H1 (cell line): ENCODE measurements at regions not wholly inside any gene's neighbourhood (a gene's known extent, or its start where the extent isn't known, plus 50 kb on each side); places are given as distances from the start of the nearest gene placed in this dataset.

ENCODE experiments used
- CTCF ChIA-PET: fragments of 300-600 bp; sonication (Branson Sonifier 250); formaldehyde crosslinking; loops from one replicate; lab custom pipeline; 2021; ENCODE audit not compliant: partially characterized antibody; lab: Charles Lee
- POLR2A ChIA-PET: fragments of 300-600 bp; sonication (Branson Sonifier 250); formaldehyde crosslinking; loops from one replicate; lab custom pipeline; 2021; ENCODE audit warnings: inconsistent platforms; ENCODE audit not compliant: partially characterized antibody; lab: Charles Lee
- DNase-seq, 2 experiments: peaks; one replicate each; pipeline versions ENCODE4 v3.0.0 to v3.0.0-alpha.2; 2010 to 2022; ENCODE audit warnings: low spot score in 2 of 2, low read depth in 1 of 2, mixed read lengths in 1 of 2
- FAIRE-seq: peaks from 2 replicates; lab custom pipeline; 2011; peaks lifted over from hg19 to GRCh38; lab: Jason Lieb, UNC
- H2AFZ ChIP-seq: 2 replicates; pipeline ENCODE4 v1.8.1; 2012; ENCODE audit warnings: low read length, inconsistent platforms
- H2AK5ac ChIP-seq: 2 replicates; pipeline ENCODE4 v1.6.1; 2013; ENCODE audit warnings: low read depth, low read length
- H2BK120ac ChIP-seq: replicated peaks from 2 replicates; pipeline ENCODE3; 2013; ENCODE audit warnings: low read depth, low read length, inconsistent platforms
- H2BK12ac ChIP-seq: 2 replicates; pipeline ENCODE4 v1.6.1; 2013; ENCODE audit warnings: low read depth, low read length
- H2BK15ac ChIP-seq: 2 replicates; pipeline ENCODE4 v1.6.1; 2013; ENCODE audit warnings: low read length
- H2BK20ac ChIP-seq: 2 replicates; pipeline ENCODE4 v1.6.1; 2013; ENCODE audit warnings: low read length
- H2BK5ac ChIP-seq: 2 replicates; pipeline ENCODE4 v1.6.1; 2013; ENCODE audit warnings: low read depth, low read length
- H3K14ac ChIP-seq: 2 replicates; pipeline ENCODE4 v1.6.1; 2013; ENCODE audit warnings: inconsistent platforms; ENCODE audit not compliant: insufficient read length
- H3K18ac ChIP-seq: 2 replicates; pipeline ENCODE4 v1.6.1; 2013; ENCODE audit warnings: low read length; ENCODE audit errors: extremely low read depth
- H3K23ac ChIP-seq: 2 replicates; pipeline ENCODE4 v1.6.1; 2013; ENCODE audit warnings: inconsistent platforms; ENCODE audit not compliant: insufficient read length
- H3K23me2 ChIP-seq: 2 replicates; pipeline ENCODE4 v1.6.1; 2013; ENCODE audit warnings: low read depth, low read length
- H3K27ac ChIP-seq: 2 replicates; pipeline ENCODE4 v1.6.1; 2011; ENCODE audit warnings: low read depth, low read length, inconsistent platforms
- H3K27me3 ChIP-seq, 4 experiments: replicated peaks in 1 of 4; 1 replicate in 1 of 4; 2 replicates in 3 of 4; pipeline versions ENCODE4 v1.6.1 to v1.8.1; 2011 to 2013; ENCODE audit warnings: low read length in 3 of 4, mild to moderate bottlenecking in 3 of 4, inconsistent platforms in 2 of 4, mixed read lengths in 2 of 4, moderate library complexity in 1 of 4; ENCODE audit not compliant: control insufficient read depth in 3 of 4, insufficient read depth in 3 of 4; ENCODE audit errors: extremely low read depth in 1 of 4
- H3K36me3 ChIP-seq, 4 experiments: 2 replicates each; pipeline versions ENCODE4 v1.6.1 to v1.8.1; 2011 to 2013; ENCODE audit warnings: mild to moderate bottlenecking in 4 of 4, low read length in 3 of 4, moderate library complexity in 2 of 4, control low read depth in 1 of 4, inconsistent platforms in 1 of 4; ENCODE audit not compliant: insufficient read depth in 4 of 4, control insufficient read depth in 2 of 4
- H3K4ac ChIP-seq: replicated peaks from 2 replicates; pipeline ENCODE3; 2013; ENCODE audit warnings: low read length, low read depth, mixed read lengths, inconsistent platforms; ENCODE audit not compliant: insufficient read length
- H3K4me1 ChIP-seq, 4 experiments: replicated peaks in 1 of 4; 1 replicate in 1 of 4; 2 replicates in 3 of 4; pipeline versions ENCODE4 v1.6.1 to v1.8.1; 2011 to 2013; ENCODE audit warnings: low read length in 3 of 4, inconsistent platforms in 2 of 4, mixed read lengths in 1 of 4; ENCODE audit not compliant: insufficient read depth in 4 of 4, control insufficient read depth in 3 of 4
- H3K4me2 ChIP-seq, 2 experiments: 2 replicates each; pipeline versions ENCODE4 v1.6.1 to v1.8.1; 2011 to 2013; ENCODE audit warnings: low read depth in 2 of 2, low read length in 2 of 2, control low read depth in 1 of 2, inconsistent platforms in 1 of 2, mild to moderate bottlenecking in 1 of 2; ENCODE audit not compliant: insufficient read depth in 1 of 2
- H3K4me3 ChIP-seq, 4 experiments: fragments of 200-600, 300-600 bp in 1 of 4; sonication (generic), shearing (Covaris generic), sonication (Bioruptor Twin) in 1 of 4; 2 replicates each; pipeline versions ENCODE4 v1.5.1 to v1.8.1; 2011 to 2016; ENCODE audit warnings: low read length in 4 of 4, low read depth in 3 of 4, control low read depth in 2 of 4, inconsistent platforms in 2 of 4, mild to moderate bottlenecking in 2 of 4, mixed read lengths in 1 of 4, moderate library complexity in 1 of 4; ENCODE audit not compliant: insufficient read depth in 2 of 4; ENCODE audit errors: extremely low read depth in 1 of 4
- H3K56ac ChIP-seq: replicated peaks from 2 replicates; pipeline ENCODE3; 2013; ENCODE audit warnings: low read depth, mild to moderate bottlenecking, mixed read lengths, low read length, inconsistent platforms; ENCODE audit not compliant: insufficient read length
- H3K79me1 ChIP-seq: 2 replicates; pipeline ENCODE4 v1.6.1; 2013; ENCODE audit warnings: low read depth, low read length, control low read depth
- H3K79me2 ChIP-seq, 2 experiments: 2 replicates each; pipeline versions ENCODE4 v1.6.1 to v1.8.1; 2012 to 2013; ENCODE audit warnings: low read length in 2 of 2, mild to moderate bottlenecking in 2 of 2, inconsistent platforms in 1 of 2; ENCODE audit not compliant: insufficient read depth in 2 of 2, control insufficient read depth in 1 of 2
- H3K9ac ChIP-seq, 4 experiments: replicated peaks in 1 of 4; 1 replicate in 1 of 4; 2 replicates in 3 of 4; pipeline versions ENCODE4 v1.6.1 to v1.8.1; 2011 to 2013; ENCODE audit warnings: low read depth in 3 of 4, low read length in 3 of 4, control low read depth in 2 of 4, mild to moderate bottlenecking in 2 of 4, moderate library complexity in 2 of 4, inconsistent platforms in 1 of 4; ENCODE audit errors: extremely low read depth in 1 of 4
- H3K9me3 ChIP-seq, 2 experiments: 2 replicates each; pipeline versions ENCODE4 v1.6.1 to v1.8.1; 2012 to 2013; ENCODE audit warnings: mild to moderate bottlenecking in 2 of 2, moderate library complexity in 2 of 2, control low read depth in 1 of 2, inconsistent platforms in 1 of 2, low read depth in 1 of 2, low read length in 1 of 2, mixed read lengths in 1 of 2; ENCODE audit not compliant: insufficient read depth in 2 of 2
- H4K20me1 ChIP-seq, 2 experiments: replicated peaks in 1 of 2; 2 replicates each; pipeline versions ENCODE3 to v1.8.1; 2011 to 2013; ENCODE audit warnings: inconsistent platforms in 2 of 2, low read length in 2 of 2, mild to moderate bottlenecking in 1 of 2; ENCODE audit not compliant: insufficient read depth in 2 of 2, control insufficient read depth in 1 of 2
- H4K5ac ChIP-seq: 2 replicates; pipeline ENCODE4 v1.6.1; 2013; ENCODE audit warnings: low read length, low read depth, mixed read lengths, inconsistent platforms; ENCODE audit not compliant: insufficient read length
- H4K8ac ChIP-seq: 2 replicates; pipeline ENCODE4 v1.8.0; 2013; ENCODE audit warnings: mild to moderate bottlenecking, moderate library complexity, low read length, inconsistent platforms; ENCODE audit not compliant: insufficient read depth; ENCODE audit errors: extremely low read depth
- H4K91ac ChIP-seq: replicated peaks from 2 replicates; pipeline ENCODE3; 2013; ENCODE audit warnings: low read length, mixed read lengths, inconsistent platforms; ENCODE audit not compliant: insufficient read length
- ATF2 ChIP-seq: IDR thresholded peaks from 2 replicates; pipeline ENCODE4 v1.6.1; 2012; ENCODE audit warnings: low read length, inconsistent platforms
- BACH1 ChIP-seq: IDR thresholded peaks from 2 replicates; pipeline ENCODE4 v1.6.1; 2012; ENCODE audit warnings: low read length, improper control_type of control experiment
- CHD2 ChIP-seq: IDR thresholded peaks from 2 replicates; pipeline ENCODE4 v1.6.1; 2012; ENCODE audit warnings: low read length, improper control_type of control experiment
- EZH2 ChIP-seq: fragments of 200-600 bp; sonication (generic); IDR thresholded peaks from 2 replicates; pipeline ENCODE4 v1.7.1; 2012; ENCODE audit warnings: low read depth, mild to moderate bottlenecking, moderate library complexity, low read length, inconsistent platforms; ENCODE audit not compliant: severe bottlenecking
- MAX ChIP-seq: IDR thresholded peaks from 2 replicates; pipeline ENCODE4 v1.6.1; 2012; ENCODE audit warnings: inconsistent platforms
- NANOG ChIP-seq: IDR thresholded peaks from 2 replicates; pipeline ENCODE4 v1.6.1; 2011; ENCODE audit warnings: low read length, low read depth, mild to moderate bottlenecking, inconsistent platforms; ENCODE audit not compliant: insufficient read depth, poor library complexity, severe bottlenecking
- POU5F1 ChIP-seq: IDR thresholded peaks from 2 replicates; pipeline ENCODE4 v1.6.1; 2011; ENCODE audit warnings: low read depth, mild to moderate bottlenecking, low read length, moderate library complexity
- SIRT6 ChIP-seq: IDR thresholded peaks from one replicate; pipeline ENCODE4 v1.7.1; 2012; ENCODE audit warnings: low read length, inconsistent platforms
- WGBS, 2 experiments: shearing (Covaris generic) in 1 of 2; methylation state at CpG; one replicate each; pipeline versions ENCODE4 v1.1.6 to v1.1.7; 2013 to 2015; ENCODE audit warnings: low lambda C conversion rate in 2 of 2, mixed read lengths in 2 of 2, inconsistent platforms in 1 of 2, low coverage in 1 of 2, missing lambda C conversion rate in 1 of 2; ENCODE audit not compliant: insufficient replicate concordance in 2 of 2, insufficient coverage in 1 of 2, insufficient read length in 1 of 2; ENCODE audit errors: extremely low coverage in 1 of 2, missing lambda C conversion rate in 1 of 2; 5-methylcytosine and 5-hydroxymethylcytosine counted together

- CTCF ChIA-PET = interaction anchor here (0.7 to 9.2 kb wide), 4 partner anchors 25 to 467 kb away, joined by 3 to 84 read pairs (median 3); no protein-coding TSS in a partner anchor
- H2BK15ac ChIP-seq = no peak overlapping the region
These were observed 152.6 kb downstream of the IRF8 start for GRCh38 chr16:86051368-86052114.

More at GRCh38 chr16:86051368-86052114, 152.6 kb downstream of the IRF8 start:
- H3K18ac ChIP-seq = no peak overlapping the region
- H4K5ac ChIP-seq = no peak overlapping the region
- no peaks in the 10 kb centered on the region for H3K79me2 ChIP-seq
- H2BK5ac ChIP-seq = no peak overlapping the region
- no peaks in the 10 kb centered on the region for H3K36me3 ChIP-seq
- no peaks in the 10 kb centered on the region for H3K9me3 ChIP-seq
- POLR2A ChIA-PET = no interaction called here
- no peak overlapping the region for H3K4me3 ChIP-seq
- H3K4me2 ChIP-seq = no peak overlapping the region
- H3K4ac ChIP-seq = no peak overlapping the region
- no peak overlapping the region for H4K8ac ChIP-seq
- no peaks in the 10 kb centered on the region for H3K27me3 ChIP-seq
- H2BK20ac ChIP-seq = no peak overlapping the region
- no peak overlapping the region for H2BK120ac ChIP-seq
- FAIRE-seq (no peak), DNase-seq (no peak)
- 81% methylated on average over 16 of the region's 20 CpGs; no CpG with 5 or more reads in 1 of the 2 experiments for WGBS, 2 experiments
- 0 out of 2 replicates have a peak overlapping the region, but pooled peaks have one; percentile 33 for H2AFZ ChIP-seq
- H2AK5ac ChIP-seq = no peak overlapping the region
- H3K14ac ChIP-seq = no peak overlapping the region
- no peak overlapping the region for H3K9ac ChIP-seq
- no peak overlapping the region for H3K56ac ChIP-seq
- H3K23ac ChIP-seq = no peak overlapping the region
- no peaks in the 10 kb centered on the region for H3K79me1 ChIP-seq
- H4K20me1 ChIP-seq = peaks cover 0 to 3% of the 10 kb centered on the region in 2 experiments
- H3K23me2 ChIP-seq = no peaks in the 10 kb centered on the region
- no peak overlapping the region for H3K27ac ChIP-seq
- H2BK12ac ChIP-seq = no peak overlapping the region
- H4K91ac ChIP-seq = no peak overlapping the region
- H3K4me1 ChIP-seq = no peaks in the 10 kb centered on the region; a peak in 2 of 7 replicates
- TF ChIP-seq CHD2 (no peak), NANOG (no peak), POU5F1 (no peak), ATF2 (no peak), MAX (no peak), BACH1 (no peak), EZH2 (no peak), SIRT6 (no peak)
